GM23248 (cell line): ENCODE measurements at regions not wholly inside any gene's neighbourhood (a gene's known extent, or its start where the extent isn't known, plus 50 kb on each side); places are given as distances from the start of the nearest gene placed in this dataset.
A peak's percentile ranks its signal among the peaks of the same experiment; 100 is the strongest.

Experiments used
- DNase-seq: peaks from one replicate; pipeline ENCODE4 v3.0.0-alpha.2; 2015
- H2AFZ ChIP-seq: fragments of 200-600 bp; sonication (generic); 2 replicates; pipeline ENCODE4 v1.6.1; 2016; ENCODE audit warnings: antibody characterized with exemption
- H3F3A ChIP-seq: fragments of 200-600 bp; sonication (generic); 2 replicates; pipeline ENCODE4 v1.6.1; 2016; ENCODE audit warnings: mild to moderate bottlenecking, antibody characterized with exemption, mixed run types; ENCODE audit not compliant: insufficient read depth
- H3K27ac ChIP-seq: fragments of 200-600 bp; sonication (generic); 2 replicates; pipeline ENCODE4 v1.5.1; 2016; ENCODE audit warnings: mild to moderate bottlenecking
- H3K27me3 ChIP-seq: fragments of 200-600 bp; sonication (generic); replicated peaks from 2 replicates; pipeline ENCODE4 v1.6.1; 2016; ENCODE audit warnings: mild to moderate bottlenecking; ENCODE audit not compliant: insufficient read depth
- H3K36me3 ChIP-seq: fragments of 200-600 bp; sonication (generic); 2 replicates; pipeline ENCODE4 v1.6.1; 2016; ENCODE audit warnings: low read depth, mild to moderate bottlenecking
- H3K4me1 ChIP-seq: fragments of 200-600 bp; sonication (generic); 2 replicates; pipeline ENCODE4 v1.6.1; 2016; ENCODE audit warnings: mild to moderate bottlenecking; ENCODE audit not compliant: insufficient read depth
- H3K4me2 ChIP-seq: fragments of 200-600 bp; sonication (generic); one replicate; pipeline ENCODE4 v1.6.1; 2016; ENCODE audit warnings: mild to moderate bottlenecking; ENCODE audit not compliant: unreplicated experiment
- H3K4me3 ChIP-seq: fragments of 200-600 bp; sonication (generic); 2 replicates; pipeline ENCODE4 v1.5.1; 2016; ENCODE audit warnings: mild to moderate bottlenecking
- H3K79me2 ChIP-seq: fragments of 200-600 bp; sonication (generic); 2 replicates; pipeline ENCODE4 v1.6.1; 2016; ENCODE audit warnings: mild to moderate bottlenecking; ENCODE audit not compliant: insufficient read depth
- H3K9ac ChIP-seq: fragments of 200-600 bp; sonication (generic); 2 replicates; pipeline ENCODE4 v1.6.1; 2016; ENCODE audit warnings: mild to moderate bottlenecking
- H3K9me2 ChIP-seq: fragments of 200-600 bp; sonication (generic); 2 replicates; pipeline ENCODE4 v1.6.1; 2016; ENCODE audit warnings: mixed run types, mild to moderate bottlenecking, moderate library complexity; ENCODE audit not compliant: insufficient read depth
- H3K9me3 ChIP-seq: fragments of 200-600 bp; sonication (generic); one replicate; pipeline ENCODE4 v1.6.1; 2017; ENCODE audit warnings: low read depth
- H4K20me1 ChIP-seq: fragments of 200-600 bp; sonication (generic); 2 replicates; pipeline ENCODE4 v1.6.0; 2016; ENCODE audit not compliant: insufficient read depth
- EZH2 ChIP-seq: fragments of 200-600 bp; sonication (generic); IDR thresholded peaks from 2 replicates; pipeline ENCODE4 v1.6.1; 2018; ENCODE audit warnings: antibody characterized with exemption, mild to moderate bottlenecking; ENCODE audit not compliant: insufficient read depth, poor library complexity, severe bottlenecking
- EZH2phosphoT487 ChIP-seq: fragments of 200-600 bp; sonication (generic); IDR thresholded peaks from 2 replicates; pipeline ENCODE4 v1.6.1; 2018; ENCODE audit warnings: antibody characterized with exemption, moderate library complexity, mild to moderate bottlenecking, low read depth; ENCODE audit not compliant: insufficient read depth
- WGBS, 2 experiments: methylation state at CpG; one replicate each; pipeline ENCODE4 v1.1.6; 2015 to 2017; ENCODE audit warnings: low lambda C conversion rate in 2 of 2, low coverage in 1 of 2; ENCODE audit errors: missing lambda C conversion rate in 2 of 2; 5-methylcytosine and 5-hydroxymethylcytosine counted together
- in situ Hi-C: fragments of 300-500 bp; cut with MboI; formaldehyde crosslinking; loops from 2 replicates; pipeline ENCODE4 v1.15.0; 2020

GRCh38 chr2:235416858-235417499 is 76.9 kb upstream of the AGAP1 start:
- H3K79me2 ChIP-seq, result no peaks in the 10 kb centered on the region
- H3F3A ChIP-seq, result no peaks in the 10 kb centered on the region
- TF ChIP-seq EZH2 (no peak), EZH2phosphoT487 (no peak)
- no peaks in the 10 kb centered on the region for H3K36me3 ChIP-seq
- no peak overlapping the region for H3K4me3 ChIP-seq
- no peaks in the 10 kb centered on the region for H3K9me2 ChIP-seq
- in situ Hi-C loops, result no loop called here
- H3K9me3 ChIP-seq, result no peaks in the 10 kb centered on the region
- peak; percentile 33 for DNase-seq
- no peak overlapping the region for H3K4me2 ChIP-seq
- peak overlapping the region; percentile 32; the same call in 1 of the 2 replicates for H2AFZ ChIP-seq
- no peak overlapping the region for H3K27ac ChIP-seq
- WGBS, 2 experiments, result 33 to 36% methylated on average over 7 of the region's 7 CpGs
- no peaks in the 10 kb centered on the region for H4K20me1 ChIP-seq
- H3K9ac ChIP-seq, result no peak overlapping the region
- no peaks in the 10 kb centered on the region for H3K4me1 ChIP-seq
- no peaks in the 10 kb centered on the region for H3K27me3 ChIP-seq

- DNase-seq, result peak; percentile 7
- H3K9me2 ChIP-seq, result no peaks in the 10 kb centered on the region
- 82% methylated on average over 7 of the region's 7 CpGs for WGBS, 2 experiments
- H3K4me3 ChIP-seq, result no peak overlapping the region
- no peak overlapping the region for H3K9ac ChIP-seq
- no peaks in the 10 kb centered on the region for H3F3A ChIP-seq
- TF ChIP-seq EZH2phosphoT487 (no peak), EZH2 (no peak)
- H3K27me3 ChIP-seq, result no peaks in the 10 kb centered on the region
- no peaks in the 10 kb centered on the region for H3K9me3 ChIP-seq
- H4K20me1 ChIP-seq, result no peaks in the 10 kb centered on the region
- no peaks in the 10 kb centered on the region for H3K79me2 ChIP-seq
- no peaks in the 10 kb centered on the region for H3K36me3 ChIP-seq
- no peak overlapping the region for H2AFZ ChIP-seq
- H3K27ac ChIP-seq, result no peak overlapping the region
- no peaks in the 10 kb centered on the region for H3K4me1 ChIP-seq
- in situ Hi-C loops, result no loop called here
- no peak overlapping the region for H3K4me2 ChIP-seq
Measured at GRCh38 chr2:235418918-235419317, 74.9 kb upstream of the AGAP1 start.

GRCh38 chr2:235419996-235420395 is 73.8 kb upstream of the AGAP1 start:
- no peaks in the 10 kb centered on the region for H3K36me3 ChIP-seq
- H4K20me1 ChIP-seq, result no peaks in the 10 kb centered on the region
- no peak for DNase-seq
- no peaks in the 10 kb centered on the region for H3K9me2 ChIP-seq
- in situ Hi-C loops, result no loop called here
- no peak overlapping the region for H3K4me3 ChIP-seq
- no peak overlapping the region for H3K27ac ChIP-seq
- H3K9ac ChIP-seq, result no peak overlapping the region
- H3K4me2 ChIP-seq, result no peak overlapping the region
- H3K27me3 ChIP-seq, result no peaks in the 10 kb centered on the region
- TF ChIP-seq EZH2phosphoT487, result no peak
- no peak for TF ChIP-seq EZH2
- no peak overlapping the region for H2AFZ ChIP-seq
- H3K9me3 ChIP-seq, result no peaks in the 10 kb centered on the region
- no peaks in the 10 kb centered on the region for H3F3A ChIP-seq
- H3K4me1 ChIP-seq, result no peaks in the 10 kb centered on the region
- WGBS, 2 experiments, result 61 to 67% methylated on average over 8 of the region's 8 CpGs
- no peaks in the 10 kb centered on the region for H3K79me2 ChIP-seq

DNA sequence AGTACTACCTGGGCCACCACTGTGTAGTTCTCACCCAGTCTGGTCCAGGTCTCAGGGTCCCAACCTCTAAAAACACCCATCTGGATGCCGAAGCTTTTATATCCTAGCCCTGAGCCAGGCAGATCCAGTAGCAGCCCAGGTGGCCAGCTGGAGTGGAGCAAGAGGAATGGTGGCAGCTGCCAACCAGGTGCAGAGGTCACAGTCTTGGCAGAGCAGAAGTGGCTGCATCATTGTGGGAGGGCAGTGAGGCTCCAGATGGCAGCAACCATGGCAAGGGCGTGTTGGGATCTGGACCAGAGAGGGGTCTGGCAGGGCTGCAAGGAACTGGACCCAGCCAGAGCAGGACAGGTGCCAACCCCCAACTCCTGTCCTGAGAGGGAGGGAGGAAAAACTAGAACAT is 72.2 kb upstream of the AGAP1 start:
- H3K4me3 ChIP-seq, result no peak overlapping the region
- no peak for DNase-seq
- H3K9ac ChIP-seq, result no peak overlapping the region
- H3F3A ChIP-seq, result no peaks in the 10 kb centered on the region
- no peaks in the 10 kb centered on the region for H4K20me1 ChIP-seq
- no peaks in the 10 kb centered on the region for H3K4me1 ChIP-seq
- WGBS, 2 experiments, result 34 to 37% methylated on average over 2 of the region's 2 CpGs
- no peaks in the 10 kb centered on the region for H3K9me3 ChIP-seq
- in situ Hi-C loops, result no loop called here
- no peak overlapping the region for H3K4me2 ChIP-seq
- no peaks in the 10 kb centered on the region for H3K27me3 ChIP-seq
- no peaks in the 10 kb centered on the region for H3K9me2 ChIP-seq
- H2AFZ ChIP-seq, result no peak overlapping the region
- no peaks in the 10 kb centered on the region for H3K36me3 ChIP-seq
- no peak for TF ChIP-seq EZH2
- no peak for TF ChIP-seq EZH2phosphoT487
- H3K79me2 ChIP-seq, result no peaks in the 10 kb centered on the region
- no peak overlapping the region for H3K27ac ChIP-seq
